ENCODE measurements at regions not wholly inside any gene's neighbourhood (a gene's known extent, or its start where the extent isn't known, plus 50 kb on each side); places are given as distances from the start of the nearest gene placed in this dataset.

DNA sequence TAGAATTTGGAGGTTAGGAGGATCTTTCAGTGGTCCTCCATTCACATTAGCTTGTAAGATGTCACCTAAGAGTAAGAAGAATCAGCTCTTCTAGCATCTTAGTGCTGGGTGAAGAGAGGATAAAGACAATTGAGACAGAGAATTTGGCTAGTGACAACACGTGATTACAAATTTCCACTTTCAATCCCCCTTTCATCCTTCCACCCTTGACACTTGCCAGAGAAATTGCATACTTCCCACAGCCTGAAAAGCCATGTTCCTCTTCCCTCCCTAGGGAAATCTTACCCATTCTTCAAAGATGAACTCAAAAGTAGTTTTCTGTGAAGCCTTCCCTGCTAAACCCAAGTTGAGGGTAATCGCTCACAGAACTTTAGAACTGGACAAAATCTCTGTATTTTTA is 282.6 kb upstream of the PTGER4 start:
- TF ChIP-seq, protein P1, sequence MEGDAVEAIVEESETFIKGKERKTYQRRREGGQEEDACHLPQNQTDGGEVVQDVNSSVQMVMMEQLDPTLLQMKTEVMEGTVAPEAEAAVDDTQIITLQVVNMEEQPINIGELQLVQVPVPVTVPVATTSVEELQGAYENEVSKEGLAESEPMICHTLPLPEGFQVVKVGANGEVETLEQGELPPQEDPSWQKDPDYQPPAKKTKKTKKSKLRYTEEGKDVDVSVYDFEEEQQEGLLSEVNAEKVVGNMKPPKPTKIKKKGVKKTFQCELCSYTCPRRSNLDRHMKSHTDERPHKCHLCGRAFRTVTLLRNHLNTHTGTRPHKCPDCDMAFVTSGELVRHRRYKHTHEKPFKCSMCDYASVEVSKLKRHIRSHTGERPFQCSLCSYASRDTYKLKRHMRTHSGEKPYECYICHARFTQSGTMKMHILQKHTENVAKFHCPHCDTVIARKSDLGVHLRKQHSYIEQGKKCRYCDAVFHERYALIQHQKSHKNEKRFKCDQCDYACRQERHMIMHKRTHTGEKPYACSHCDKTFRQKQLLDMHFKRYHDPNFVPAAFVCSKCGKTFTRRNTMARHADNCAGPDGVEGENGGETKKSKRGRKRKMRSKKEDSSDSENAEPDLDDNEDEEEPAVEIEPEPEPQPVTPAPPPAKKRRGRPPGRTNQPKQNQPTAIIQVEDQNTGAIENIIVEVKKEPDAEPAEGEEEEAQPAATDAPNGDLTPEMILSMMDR (IDR thresholded peaks at IDR 0.05; ENCODE audit: low read depth, low read length) = no peak
- no peak for TF ChIP-seq EZH2phosphoT487 (IDR thresholded peaks at IDR 0.05; ENCODE audit: low read depth)

All from OCI-LY3 (cell line).